Stromal cell of bone marrow (primary cell): ENCODE measurements at regions not wholly inside any gene's neighbourhood (a gene's known extent, or its start where the extent isn't known, plus 50 kb on each side); places are given as distances from the start of the nearest gene placed in this dataset.
A peak's percentile ranks its signal among the peaks of the same experiment; 100 is the strongest.
"Not testable (repeated sequence)": the region's sequence is repeated elsewhere in the genome, so short reads cannot be mapped to it uniquely, and the experiment has no call there.

Source experiments
- DNase-seq: peaks from one replicate; pipeline ENCODE4 v3.0.0-alpha.2; 2012; ENCODE audit warnings: low read depth

GRCh38 chr4:84279678-84280077 is 219.4 kb downstream of the NKX6-1 start:
- DNase-seq = peak; percentile 7

DNA sequence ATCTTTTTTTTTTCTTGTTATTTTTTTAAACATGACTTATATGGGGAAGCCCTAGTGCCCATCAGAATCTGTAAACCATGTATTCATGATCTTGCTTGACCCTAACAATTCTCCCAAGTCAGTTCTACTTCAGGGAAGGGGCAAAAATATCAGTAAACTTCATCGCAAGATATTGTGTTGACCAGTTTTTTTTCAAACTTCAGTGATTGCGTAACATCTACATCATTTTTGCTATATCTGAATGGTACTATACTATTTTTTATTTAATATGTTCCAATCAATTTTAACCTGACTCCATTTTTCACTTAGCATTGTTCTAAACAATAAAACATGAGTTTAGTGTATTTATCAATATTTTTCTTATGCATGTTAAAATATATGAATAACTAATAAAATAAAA is 221.2 kb downstream of the NKX6-1 start:
- DNase-seq = no peak

DNA sequence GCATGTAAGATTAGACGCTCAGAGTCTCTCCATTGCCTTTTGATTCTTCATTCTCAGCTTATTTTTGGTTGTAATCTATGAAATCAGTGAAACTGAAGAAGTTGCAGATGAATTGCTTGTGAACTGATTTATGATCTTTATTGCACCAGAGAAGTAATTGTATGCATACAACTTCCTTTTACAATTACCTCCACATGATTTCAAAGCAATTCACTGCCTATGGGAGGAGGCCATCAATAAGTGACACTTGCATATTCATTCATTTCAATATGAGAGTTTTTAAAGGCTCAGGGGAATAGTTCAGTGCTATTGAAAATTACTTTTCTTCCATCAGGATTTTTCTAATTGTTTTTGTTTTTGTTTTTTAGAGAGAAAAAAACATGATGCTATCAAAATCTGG is 222.3 kb downstream of the NKX6-1 start:
- no peak for DNase-seq

DNA sequence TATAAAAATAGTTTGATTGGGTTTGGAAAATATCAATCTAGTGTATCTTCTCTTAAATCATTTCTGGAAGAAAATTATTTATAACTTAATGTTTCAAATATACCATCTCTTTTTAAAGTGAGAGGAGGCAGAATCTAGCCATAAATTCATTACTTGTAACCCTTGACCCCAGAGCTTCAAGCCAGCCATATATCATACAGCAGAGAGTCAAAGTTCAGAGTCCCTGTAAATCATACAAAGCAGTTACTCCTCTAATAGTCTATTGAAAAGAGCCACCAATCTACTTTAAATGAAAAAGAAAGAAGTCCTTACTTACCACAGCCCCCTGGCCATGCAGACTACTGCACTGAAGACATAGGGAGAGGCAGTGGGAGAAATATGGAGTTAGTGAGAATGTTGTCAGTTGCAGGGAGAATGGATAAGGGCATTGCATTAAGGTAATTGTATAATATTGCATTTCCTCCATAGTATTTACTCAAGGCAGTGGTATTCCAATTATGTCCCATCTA is 229.5 kb downstream of the NKX6-1 start:
- DNase-seq = no peak

GRCh38 chr4:84264652-84265051 is 234.4 kb downstream of the NKX6-1 start:
- DNase-seq = no peak

DNA sequence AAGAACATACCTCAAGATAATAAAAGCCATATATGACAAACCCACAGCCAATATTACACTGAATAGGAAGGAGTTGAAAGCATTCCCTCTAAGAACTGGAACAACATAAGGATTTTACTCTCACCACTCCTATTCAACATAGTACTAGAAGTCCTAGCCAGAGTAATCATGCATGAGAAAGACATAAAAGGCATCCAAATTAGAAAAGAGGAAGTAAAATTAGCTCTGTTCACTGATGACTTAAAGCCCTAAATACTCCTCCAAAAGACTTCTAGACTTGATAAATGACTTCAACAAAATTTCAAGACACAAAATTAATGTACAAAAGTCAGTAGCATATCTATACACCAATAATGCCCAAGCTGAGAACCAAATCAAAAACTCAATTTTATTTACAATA is 235.7 kb downstream of the NKX6-1 start:
- DNase-seq = no peak

GRCh38 chr4:84260495-84260894 is 238.6 kb downstream of the NKX6-1 start:
- DNase-seq = no peak

GRCh38 chr4:84258905-84259830 is 239.9 kb downstream of the NKX6-1 start:
- DNase-seq = no peak

- no peak for DNase-seq
These were observed 244.6 kb downstream of the NKX6-1 start for GRCh38 chr4:84254537-84254936.

- no peak for DNase-seq
These were observed 249.6 kb downstream of the NKX6-1 start for GRCh38 chr4:84249521-84249920.

GRCh38 chr4:84245042-84245441 is 254.1 kb downstream of the NKX6-1 start:
- not testable (repeated sequence) for DNase-seq

DNA sequence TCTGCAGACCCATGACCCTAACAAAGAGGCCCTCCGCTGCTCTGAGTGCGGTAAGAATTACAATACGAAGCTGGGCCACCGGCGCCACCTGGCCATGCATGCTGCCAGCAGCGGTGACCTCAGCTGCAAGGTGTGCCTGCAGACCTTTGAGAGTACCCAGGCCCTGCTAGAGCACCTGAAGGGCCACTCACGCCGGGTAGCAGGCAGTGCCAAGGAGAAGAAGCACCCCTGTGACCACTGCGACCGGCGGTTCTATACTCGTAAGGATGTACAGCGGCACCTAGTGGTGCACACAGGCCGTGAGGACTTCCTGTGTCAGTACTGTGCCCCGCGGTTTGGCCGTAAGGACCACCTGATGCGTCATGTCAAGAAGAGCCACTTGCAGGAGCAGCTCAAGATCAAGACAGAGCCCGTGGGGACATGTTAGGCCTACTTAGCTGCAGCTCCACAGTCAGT is 254.7 kb downstream of the NKX6-1 start:
- DNase-seq = not testable (repeated sequence)

- no peak for DNase-seq
These were observed 255.4 kb downstream of the NKX6-1 start for GRCh38 chr4:84243685-84244084.

DNA sequence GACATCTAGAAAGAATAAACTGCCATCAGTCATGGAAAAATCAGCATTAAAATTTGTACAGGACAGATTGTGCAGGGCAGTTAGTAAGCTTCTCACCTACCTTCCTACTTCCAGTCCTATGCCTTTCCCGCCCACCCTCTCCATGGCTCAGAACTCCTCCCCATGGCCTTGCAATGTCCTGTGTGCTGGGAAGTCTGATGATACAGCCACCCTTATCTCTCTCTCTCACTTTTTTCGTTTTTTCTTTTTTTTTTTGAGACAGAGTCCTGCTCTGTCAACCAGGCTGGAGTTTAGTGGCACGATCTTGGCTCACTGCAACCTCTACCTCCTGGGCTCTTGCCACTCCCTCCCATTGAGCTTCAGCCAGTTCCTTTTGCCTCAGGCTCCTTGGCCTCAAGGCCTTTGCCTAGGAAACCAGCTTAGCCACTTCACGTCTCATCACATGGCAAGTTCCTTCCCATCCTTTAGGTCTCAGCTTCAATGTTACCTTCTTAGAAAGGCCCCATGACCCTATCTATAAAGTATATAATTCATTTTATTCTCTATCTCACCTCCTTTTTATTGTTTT is 259.7 kb downstream of the NKX6-1 start:
- no peak for DNase-seq

- peak; percentile 61 for DNase-seq
These were observed 260.6 kb downstream of the NKX6-1 start for GRCh38 chr4:84238247-84239090.

- DNase-seq = no peak
These were observed 262.1 kb downstream of the NKX6-1 start for GRCh38 chr4:84237008-84237407.

DNA sequence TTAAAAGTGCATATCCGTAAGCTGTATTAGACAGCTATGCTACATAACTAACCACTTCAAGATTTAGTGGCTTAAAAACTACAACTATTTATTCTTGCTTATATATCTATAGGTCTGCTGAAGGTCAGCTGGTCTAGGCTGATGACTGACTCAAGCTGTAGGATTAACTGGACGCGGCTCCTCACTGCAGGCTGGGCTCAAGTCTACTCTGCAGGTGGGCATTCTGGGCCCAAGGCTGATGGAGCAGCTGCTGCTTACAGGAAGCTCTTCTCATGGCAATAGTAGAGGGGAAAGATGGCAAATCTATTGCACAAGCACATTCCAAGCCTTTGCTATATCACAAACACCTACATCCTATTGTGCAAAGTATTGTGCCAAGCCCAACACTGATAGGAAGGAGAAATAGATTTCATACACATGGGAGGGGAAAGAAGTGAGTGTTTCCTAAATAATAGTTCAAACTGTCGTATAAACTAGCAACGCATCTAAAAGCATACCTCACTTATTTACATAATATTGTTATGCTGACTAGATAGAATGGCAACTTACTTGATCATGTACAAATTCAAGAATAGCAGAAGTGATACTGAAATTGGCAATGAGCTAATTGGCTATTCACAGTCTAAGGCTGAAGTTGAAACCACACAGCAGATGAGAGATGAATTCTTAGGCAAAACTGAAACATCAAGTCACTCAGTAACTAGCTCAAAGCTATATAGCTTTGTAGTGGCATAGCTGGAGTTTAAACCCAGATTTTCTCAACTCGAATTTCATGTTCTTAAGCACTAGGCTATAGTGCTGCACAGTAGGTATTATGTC is 263.8 kb downstream of the NKX6-1 start:
- no peak for DNase-seq

- DNase-seq = no peak
These were observed 266.6 kb downstream of the NKX6-1 start for GRCh38 chr4:84232309-84233095.

GRCh38 chr4:84231539-84232055 is 267.5 kb downstream of the NKX6-1 start:
- DNase-seq = no peak

DNA sequence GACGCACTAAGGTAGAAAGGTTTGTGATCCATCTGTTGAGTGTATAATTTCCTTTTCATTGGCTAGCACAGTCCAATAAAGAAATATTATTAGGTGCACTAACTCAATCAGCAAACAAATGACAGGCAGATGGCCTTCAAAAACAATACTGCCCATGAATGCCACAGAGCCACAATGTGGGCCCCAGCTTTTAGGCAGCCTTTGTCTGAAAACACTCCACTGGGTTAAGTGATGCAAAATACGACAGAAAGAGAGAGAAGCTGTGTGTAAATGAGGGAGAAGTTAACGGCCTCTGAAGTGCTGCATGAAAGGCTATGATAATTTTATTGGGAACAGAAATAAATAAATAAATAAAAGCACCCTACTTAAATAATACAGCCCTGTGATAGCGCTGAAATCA is 274.6 kb downstream of the NKX6-1 start:
- DNase-seq = no peak
